ENCODE measurements at regions not wholly inside any gene's neighbourhood (a gene's known extent, or its start where the extent isn't known, plus 50 kb on each side); places are given as distances from the start of the nearest gene placed in this dataset.

DNA sequence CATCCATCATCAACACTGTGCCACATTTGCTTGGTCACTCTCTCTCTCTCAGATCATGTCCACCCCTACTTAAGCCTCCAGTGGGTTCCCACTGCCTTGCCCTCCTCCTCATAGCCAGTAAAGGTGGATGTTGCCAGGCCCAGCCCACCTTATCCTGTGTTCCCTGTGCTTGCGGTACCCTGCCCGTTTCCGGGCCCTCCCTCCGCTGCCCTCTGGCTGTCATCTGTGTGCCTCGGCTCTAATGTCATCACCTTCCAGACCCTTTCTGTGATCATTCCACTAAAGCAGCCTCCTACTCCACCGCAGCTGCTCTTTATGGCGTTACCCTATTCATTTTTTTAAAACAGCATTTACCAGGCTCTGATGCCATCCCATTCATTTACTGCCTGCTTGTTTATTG lies 305.7 kb upstream of the SKOR2 start:
- BruUV-seq (replicated peaks): no TSS peak
- Histone ChIP-seq H3K4ac (ENCODE audit: low read depth, low read length) (no peak overlapping the region), H2AK9ac (replicated peaks; ENCODE audit: low read depth, low read length, poor library complexity) (no peak overlapping the region), H3K27me3 (ENCODE audit: control insufficient read depth, insufficient read depth, low read length) (no peaks in the 10 kb centered on the region), H3K9me1 (ENCODE audit: insufficient read depth, low read length) (no peaks in the 10 kb centered on the region; the same call in 1 of the 2 replicates), H3K23ac (ENCODE audit: low read depth, low read length) (no peak overlapping the region), H3K27ac (ENCODE audit: insufficient read depth, low read length) (no peak overlapping the region), H3K9me3 (ENCODE audit: control insufficient read depth, insufficient read depth, low read length) (peaks cover 6% of the 10 kb centered on the region; the same call in 1 of the 2 replicates), H4K5ac (ENCODE audit: low read depth, low read length) (no peak overlapping the region), H4K91ac (ENCODE audit: insufficient read depth, low read depth, low read length) (no peak overlapping the region), H3K4me2 (ENCODE audit: low read depth, low read length) (no peak overlapping the region), H2BK120ac (ENCODE audit: low read depth, low read length) (no peak overlapping the region), H3K14ac (replicated peaks; ENCODE audit: low read depth, low read length) (no peak overlapping the region), H3K9ac (ENCODE audit: low read depth, low read length) (no peak overlapping the region), H2BK20ac (ENCODE audit: low read depth, low read length) (no peak overlapping the region), H3K56ac (ENCODE audit: extremely low read depth, insufficient read depth, low read length) (no peak overlapping the region), H3K79me1 (ENCODE audit: low read depth in 1 of 2, low read length in 2 of 2) (no peaks in the 10 kb centered on the region), H2BK5ac (ENCODE audit: low read depth, low read length, poor library complexity, severe bottlenecking) (no peak overlapping the region), H2AFZ (replicated peaks; ENCODE audit: low read length, poor library complexity) (no peak overlapping the region), H4K20me1 (ENCODE audit: insufficient read depth, low read length) (no peaks in the 10 kb centered on the region), H3K18ac (ENCODE audit: low read depth, low read length) (no peak overlapping the region), H2AK5ac (ENCODE audit: low read depth, low read length) (no peak overlapping the region), H3K4me1 (ENCODE audit: control insufficient read depth, insufficient read depth, low read length) (no peaks in the 10 kb centered on the region), H3K36me3 (ENCODE audit: control insufficient read depth, insufficient read depth, low read length) (no peaks in the 10 kb centered on the region), H2BK15ac (ENCODE audit: low read depth, low read length) (no peak overlapping the region), H3K4me3 (ENCODE audit: insufficient read depth, low read depth, low read length) (no peak overlapping the region), H4K8ac (ENCODE audit: low read depth in 2 of 2, low read length in 2 of 2) (no peak overlapping the region)
- TF ChIP-seq NFE2L2 (IDR thresholded peaks at IDR 0.05; ENCODE audit: low read depth, low read length): no peak
- TF ChIP-seq BHLHE40 (IDR thresholded peaks at IDR 0.05; ENCODE audit: low read depth, low read length): no peak
- no peak for TF ChIP-seq CEBPB (IDR thresholded peaks at IDR 0.05; ENCODE audit: low read depth, low read length)
- no peak for TF ChIP-seq RAD21 (IDR thresholded peaks at IDR 0.05; ENCODE audit: low read length)
- TF ChIP-seq, protein P1, sequence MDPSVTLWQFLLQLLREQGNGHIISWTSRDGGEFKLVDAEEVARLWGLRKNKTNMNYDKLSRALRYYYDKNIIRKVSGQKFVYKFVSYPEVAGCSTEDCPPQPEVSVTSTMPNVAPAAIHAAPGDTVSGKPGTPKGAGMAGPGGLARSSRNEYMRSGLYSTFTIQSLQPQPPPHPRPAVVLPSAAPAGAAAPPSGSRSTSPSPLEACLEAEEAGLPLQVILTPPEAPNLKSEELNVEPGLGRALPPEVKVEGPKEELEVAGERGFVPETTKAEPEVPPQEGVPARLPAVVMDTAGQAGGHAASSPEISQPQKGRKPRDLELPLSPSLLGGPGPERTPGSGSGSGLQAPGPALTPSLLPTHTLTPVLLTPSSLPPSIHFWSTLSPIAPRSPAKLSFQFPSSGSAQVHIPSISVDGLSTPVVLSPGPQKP (IDR thresholded peaks at IDR 0.05; ENCODE audit: borderline replicate concordance, low read depth, low read length): no peak
- no peak for TF ChIP-seq MAFK (IDR thresholded peaks at IDR 0.05; ENCODE audit: low read depth, low read length)
- TF ChIP-seq MXI1 (IDR thresholded peaks at IDR 0.05; ENCODE audit: borderline replicate concordance, low read depth, low read length): no peak
- no peak for TF ChIP-seq MAZ (IDR thresholded peaks at IDR 0.05; ENCODE audit: borderline replicate concordance, low read depth, low read length)
- TF ChIP-seq, protein P2, sequence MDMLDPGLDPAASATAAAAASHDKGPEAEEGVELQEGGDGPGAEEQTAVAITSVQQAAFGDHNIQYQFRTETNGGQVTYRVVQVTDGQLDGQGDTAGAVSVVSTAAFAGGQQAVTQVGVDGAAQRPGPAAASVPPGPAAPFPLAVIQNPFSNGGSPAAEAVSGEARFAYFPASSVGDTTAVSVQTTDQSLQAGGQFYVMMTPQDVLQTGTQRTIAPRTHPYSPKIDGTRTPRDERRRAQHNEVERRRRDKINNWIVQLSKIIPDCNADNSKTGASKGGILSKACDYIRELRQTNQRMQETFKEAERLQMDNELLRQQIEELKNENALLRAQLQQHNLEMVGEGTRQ (IDR thresholded peaks at IDR 0.05; ENCODE audit: low read depth, low read length): no peak
- TF ChIP-seq, protein P3, sequence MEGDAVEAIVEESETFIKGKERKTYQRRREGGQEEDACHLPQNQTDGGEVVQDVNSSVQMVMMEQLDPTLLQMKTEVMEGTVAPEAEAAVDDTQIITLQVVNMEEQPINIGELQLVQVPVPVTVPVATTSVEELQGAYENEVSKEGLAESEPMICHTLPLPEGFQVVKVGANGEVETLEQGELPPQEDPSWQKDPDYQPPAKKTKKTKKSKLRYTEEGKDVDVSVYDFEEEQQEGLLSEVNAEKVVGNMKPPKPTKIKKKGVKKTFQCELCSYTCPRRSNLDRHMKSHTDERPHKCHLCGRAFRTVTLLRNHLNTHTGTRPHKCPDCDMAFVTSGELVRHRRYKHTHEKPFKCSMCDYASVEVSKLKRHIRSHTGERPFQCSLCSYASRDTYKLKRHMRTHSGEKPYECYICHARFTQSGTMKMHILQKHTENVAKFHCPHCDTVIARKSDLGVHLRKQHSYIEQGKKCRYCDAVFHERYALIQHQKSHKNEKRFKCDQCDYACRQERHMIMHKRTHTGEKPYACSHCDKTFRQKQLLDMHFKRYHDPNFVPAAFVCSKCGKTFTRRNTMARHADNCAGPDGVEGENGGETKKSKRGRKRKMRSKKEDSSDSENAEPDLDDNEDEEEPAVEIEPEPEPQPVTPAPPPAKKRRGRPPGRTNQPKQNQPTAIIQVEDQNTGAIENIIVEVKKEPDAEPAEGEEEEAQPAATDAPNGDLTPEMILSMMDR (conservative IDR thresholded peaks at IDR 0.05; ENCODE audit: low read depth, low read length): no peak
- TF ChIP-seq FOS (IDR thresholded peaks at IDR 0.05; ENCODE audit: low read depth, low read length): no peak
- no peak for ATAC-seq (ENCODE audit: low read depth)
- dilution Hi-C loops (cut with HindIII; ENCODE audit: low sequenced_read_pairs, unreplicated experiment) (no loop called here), intact Hi-C loops (cut with micrococcal nuclease) (no loop called here), in situ Hi-C loops (cut with MboI; ENCODE audit: low sequenced_read_pairs) (no loop called here)
- ChIA-PET POLR2A (ENCODE audit: unreplicated experiment) (no interaction called here), CTCF (no interaction called here)
- DNase-seq: no peak
- 69% methylated on average over 7 of the region's 7 CpGs; no CpG with 5 or more reads in 1 of the 2 experiments for WGBS, 2 experiments (ENCODE audit: extremely low coverage in 2 of 2, insufficient read length in 1 of 2)
